VCaP (cell line): ENCODE measurements at regions not wholly inside any gene's neighbourhood (a gene's known extent, or its start where the extent isn't known, plus 50 kb on each side); places are given as distances from the start of the nearest gene placed in this dataset.

Experiments used
- H3K27ac ChIP-seq: fragments of 450-650 bp; 2 replicates; pipeline ENCODE4 v1.5.1; 2017
- CTCF ChIP-seq: fragments of 450-650 bp; conservative IDR thresholded peaks from 2 replicates; pipeline ENCODE4 v1.5.1; 2017; ENCODE audit warnings: mild to moderate bottlenecking, moderate library complexity

- H3K27ac ChIP-seq, result no peak overlapping the region
- no peak for TF ChIP-seq CTCF
Observed at GRCh38 chr18:43533371-43533770, 256.1 kb upstream of the SYT4 start.

GRCh38 chr18:43534511-43534910 lies 257.2 kb upstream of the SYT4 start:
- no peak overlapping the region for H3K27ac ChIP-seq
- no peak for TF ChIP-seq CTCF

- no peak for TF ChIP-seq CTCF
- H3K27ac ChIP-seq, result no peak overlapping the region
Observed at GRCh38 chr18:43539862-43540261, 262.6 kb upstream of the SYT4 start.

GRCh38 chr18:43542016-43542415 lies 264.7 kb upstream of the SYT4 start:
- no peak for TF ChIP-seq CTCF
- H3K27ac ChIP-seq, result no peak overlapping the region

- TF ChIP-seq CTCF, result no peak
- H3K27ac ChIP-seq, result no peak overlapping the region
Observed at GRCh38 chr18:43543236-43543635, 265.9 kb upstream of the SYT4 start.

- TF ChIP-seq CTCF, result no peak
- no peak overlapping the region for H3K27ac ChIP-seq
Observed at GRCh38 chr18:43547456-43547855, 270.2 kb upstream of the SYT4 start.

GRCh38 chr18:43559507-43559906 lies 282.2 kb upstream of the SYT4 start:
- TF ChIP-seq CTCF, result no peak

GRCh38 chr18:43563780-43564179 lies 286.5 kb upstream of the SYT4 start:
- no peak overlapping the region for H3K27ac ChIP-seq
- peak; percentile 76 for TF ChIP-seq CTCF

More at GRCh38 chr18:43559507-43559906, 282.2 kb upstream of the SYT4 start:
- H3K27ac ChIP-seq, result peak overlapping the region; percentile 58; the same call in 1 of the 2 replicates
